HepG2 (cell line): ENCODE measurements at regions not wholly inside any gene's neighbourhood (a gene's known extent, or its start where the extent isn't known, plus 50 kb on each side); places are given as distances from the start of the nearest gene placed in this dataset.

Experiments used
- ATAC-seq: fragments of 200-7000 bp; cut with Tn5 transposase; 3 replicates; pipeline ENCODE4 v1.9.1; 2020; ENCODE audit warnings: mild to moderate bottlenecking, moderate library complexity
- BruUV-seq: library from RNA; stranded (reverse); fragments of 400-500 nt; replicated peaks from 2 replicates; lab custom pipeline; 2021; lab: Mats Ljungman, UMichigan
- CTCF ChIA-PET: fragments of 300-600 bp; formaldehyde crosslinking; extraction: SDS; loops from one replicate; lab custom pipeline; 2021; ENCODE audit warnings: low total read pairs, inconsistent platforms, low intra/inter-chr PET ratio; lab: Yijun Ruan, JAX
- POLR2A ChIA-PET: fragments of 350-600 bp; sonication (Branson Sonifier 250); formaldehyde crosslinking; loops from one replicate; lab custom pipeline; 2020; ENCODE audit warnings: antibody characterized with exemption, inconsistent platforms; lab: Yijun Ruan, JAX
- DNase-seq: peaks from one replicate; pipeline ENCODE4 v3.0.0-alpha.2; 2015; ENCODE audit warnings: low spot score
- FAIRE-seq: peaks from 3 replicates; lab custom pipeline; 2011; peaks lifted over from hg19 to GRCh38; lab: Jason Lieb, UNC
- H2AFZ ChIP-seq: one replicate; pipeline ENCODE4 v1.6.1; 2011; ENCODE audit warnings: low read length, inconsistent platforms
- H3K27ac ChIP-seq: fragments of 300-600 bp; 3 replicates; pipeline ENCODE4 v1.8.0; 2011; ENCODE audit warnings: mixed run types, mild to moderate bottlenecking, mixed read lengths, low read length, inconsistent platforms; ENCODE audit not compliant: insufficient read depth; ENCODE audit errors: extremely low read length
- H3K27me3 ChIP-seq, 2 experiments: fragments of 200-600 bp in 1 of 2; 2 replicates in 1 of 2; 3 replicates in 1 of 2; pipeline versions ENCODE4 v1.6.0 to v1.8.0; 2011; ENCODE audit warnings: low read length in 2 of 2, mild to moderate bottlenecking in 2 of 2, moderate library complexity in 2 of 2, inconsistent platforms in 1 of 2; ENCODE audit not compliant: insufficient read depth in 2 of 2, control insufficient read depth in 1 of 2
- H3K36me3 ChIP-seq, 2 experiments: fragments of 200-600 bp in 1 of 2; replicated peaks in 1 of 2; 2 replicates in 1 of 2; 3 replicates in 1 of 2; pipeline versions ENCODE4 v1.5.1 to v1.8.0; 2011; ENCODE audit warnings: low read length in 2 of 2, inconsistent platforms in 1 of 2; ENCODE audit not compliant: insufficient read depth in 2 of 2, control insufficient read depth in 1 of 2
- H3K4me1 ChIP-seq: 2 replicates; pipeline ENCODE4 v1.5.1; 2012; ENCODE audit warnings: low read length, inconsistent platforms; ENCODE audit not compliant: insufficient read depth
- H3K4me2 ChIP-seq: 2 replicates; pipeline ENCODE4 v1.6.0; 2011; ENCODE audit warnings: low read depth, low read length, inconsistent platforms
- H3K4me3 ChIP-seq, 3 experiments: fragments of 200-600 bp in 1 of 3; sonication (generic), shearing (Covaris generic) in 1 of 3; replicated peaks in 1 of 3; 2 replicates each; pipeline ENCODE4 v1.5.1; 2011 to 2016; ENCODE audit warnings: low read length in 3 of 3, inconsistent platforms in 2 of 3, low read depth in 2 of 3, mild to moderate bottlenecking in 2 of 3, control low read depth in 1 of 3, mixed read lengths in 1 of 3; ENCODE audit not compliant: insufficient read depth in 1 of 3
- H3K79me2 ChIP-seq: one replicate; pipeline ENCODE4 v1.6.1; 2011; ENCODE audit warnings: low read length, inconsistent platforms; ENCODE audit not compliant: insufficient read depth
- H3K9ac ChIP-seq: 2 replicates; pipeline ENCODE4 v1.6.0; 2011; ENCODE audit warnings: mild to moderate bottlenecking, low read depth, low read length, inconsistent platforms; ENCODE audit not compliant: insufficient read depth
- H3K9me3 ChIP-seq: 2 replicates; pipeline ENCODE4 v1.5.1; 2012; ENCODE audit warnings: mild to moderate bottlenecking, low read length
- H4K20me1 ChIP-seq: 2 replicates; pipeline ENCODE4 v1.6.0; 2011; ENCODE audit warnings: inconsistent platforms, mild to moderate bottlenecking, low read length, moderate library complexity; ENCODE audit not compliant: insufficient read depth
- AGO1 ChIP-seq: fragments of 200-400 bp; formaldehyde crosslinking; IDR thresholded peaks from 2 replicates; pipeline ENCODE4 v1.6.1; 2017; ENCODE audit warnings: mild to moderate bottlenecking, low read depth, low read length, moderate library complexity; ENCODE audit not compliant: poor library complexity, severe bottlenecking
- ATM ChIP-seq: fragments of 450-650 bp; IDR thresholded peaks from 2 replicates; pipeline ENCODE4 v1.7.1; 2017; ENCODE audit warnings: mild to moderate bottlenecking, borderline replicate concordance
- HMGXB3 ChIP-seq: sonication (generic); formaldehyde crosslinking; IDR thresholded peaks from 2 replicates; pipeline ENCODE4 v1.4.0; 2020; ENCODE audit warnings: missing genetic modification reagents, borderline replicate concordance
- HOMEZ ChIP-seq: IDR thresholded peaks from 2 replicates; pipeline ENCODE4 v1.6.1; 2016; ENCODE audit warnings: low read depth
- MED13 ChIP-seq: sonication (generic); formaldehyde crosslinking; IDR thresholded peaks from 2 replicates; pipeline ENCODE4 v1.5.0; 2020; ENCODE audit warnings: missing genetic modification reagents
- RBM22 ChIP-seq: fragments of 200-400 bp; formaldehyde crosslinking; optimal IDR thresholded peaks from 2 replicates; pipeline ENCODE3; 2017; ENCODE audit warnings: mild to moderate bottlenecking, low read length, moderate library complexity
- SIN3A ChIP-seq: IDR thresholded peaks from 2 replicates; pipeline ENCODE4 v1.6.1; 2011; ENCODE audit warnings: low read depth, mild to moderate bottlenecking, control low read depth, low read length, borderline replicate concordance
- SMAD1 ChIP-seq: sonication (generic); formaldehyde crosslinking; IDR thresholded peaks from 2 replicates; pipeline ENCODE4 v1.4.0; 2020; ENCODE audit warnings: missing genetic modification reagents, low read depth, mild to moderate bottlenecking, borderline replicate concordance
- SNRNP70 ChIP-seq: fragments of 200-400 bp; formaldehyde crosslinking; IDR thresholded peaks from 2 replicates; pipeline ENCODE4 v1.6.1; 2017; ENCODE audit warnings: mild to moderate bottlenecking, low read depth, low read length, moderate library complexity
- THAP9 ChIP-seq: sonication (generic); formaldehyde crosslinking; IDR thresholded peaks from 2 replicates; pipeline ENCODE4; 2020; ENCODE audit warnings: missing genetic modification reagents, mild to moderate bottlenecking, borderline replicate concordance
- TIGD3 ChIP-seq: sonication (generic); formaldehyde crosslinking; IDR thresholded peaks from 2 replicates; pipeline ENCODE4 v1.5.1; 2020; ENCODE audit warnings: mild to moderate bottlenecking, missing genetic modification reagents, borderline replicate concordance
- ZNF792 ChIP-seq: IDR thresholded peaks from 2 replicates; pipeline ENCODE4 v1.6.1; 2016
- WGBS: methylation state at CpG from one replicate; pipeline ENCODE4 v1.1.6; 2017; ENCODE audit warnings: low lambda C conversion rate; 5-methylcytosine and 5-hydroxymethylcytosine counted together
- in situ Hi-C: cut with HindIII; loops from 2 replicates; pipeline ENCODE4 v1.10.0; 2017; ENCODE audit warnings: low pct_unique_long_range_greater_than_20kb; ENCODE audit not compliant: extremely low pct_ligation_motif_present
- intact Hi-C: fragments of 100-400 bp; cut with micrococcal nuclease; formaldehyde crosslinking; loops from one replicate; pipeline ENCODE4 v1.10.0; 2022; ENCODE audit not compliant: unreplicated experiment

GRCh38 chr5:51846015-51846414 is 462.8 kb downstream of the ISL1 start:
- Histone ChIP-seq H4K20me1 (no peaks in the 10 kb centered on the region), H3K4me1 (no peaks in the 10 kb centered on the region), H3K4me2 (no peak overlapping the region), H3K9ac (no peak overlapping the region), H3K4me3 (no peak overlapping the region), H3K9me3 (no peaks in the 10 kb centered on the region), H3K36me3 (no peaks in the 10 kb centered on the region), H3K27me3 (no peaks in the 10 kb centered on the region), H2AFZ (no peak overlapping the region), H3K27ac (no peak overlapping the region), H3K79me2 (no peaks in the 10 kb centered on the region)
- ChIA-PET POLR2A (no interaction called here), CTCF (no interaction called here)
- ATAC-seq: no peak
- TF ChIP-seq RBM22 (no peak), TIGD3 (CRISPR knock-in tag) (no peak), AGO1 (no peak), SMAD1 (CRISPR knock-in tag) (no peak), ATM (no peak), THAP9 (CRISPR knock-in tag) (no peak), SIN3A (no peak), HOMEZ (CRISPR knock-in tag) (no peak), HMGXB3 (CRISPR knock-in tag) (no peak), SNRNP70 (no peak), MED13 (CRISPR knock-in tag) (no peak), ZNF792 (CRISPR knock-in tag) (no peak)
- no TSS peak for BruUV-seq
- WGBS: 20% methylated on average over 2 of the region's 2 CpGs
- intact Hi-C loops (no loop called here), in situ Hi-C loops (no loop called here)
- no peak for FAIRE-seq
- DNase-seq: no peak
